Fibroblast of lung (primary cell): ENCODE measurements at regions not wholly inside any gene's neighbourhood (a gene's known extent, or its start where the extent isn't known, plus 50 kb on each side); places are given as distances from the start of the nearest gene placed in this dataset.
A peak's percentile ranks its signal among the peaks of the same experiment; 100 is the strongest.

ENCODE experiments used
- DNase-seq, 2 donors: peaks; one replicate each; pipeline versions ENCODE4 v3.0.0 to v3.0.0-alpha.2; 2010; ENCODE audit warnings: low read depth in 2 of 2
- H2AFZ ChIP-seq: 2 replicates; pipeline ENCODE4 v1.5.1; 2012; ENCODE audit warnings: low read length, control low read depth, inconsistent platforms
- H3K27ac ChIP-seq: 2 replicates; pipeline ENCODE4 v1.5.1; 2011; ENCODE audit warnings: low read length, control low read depth; ENCODE audit not compliant: insufficient read depth
- H3K27me3 ChIP-seq: 2 replicates; pipeline ENCODE4 v1.5.1; 2011; ENCODE audit warnings: mild to moderate bottlenecking, low read length; ENCODE audit not compliant: control insufficient read depth, insufficient read depth
- H3K36me3 ChIP-seq: 2 replicates; pipeline ENCODE4 v1.5.1; 2011; ENCODE audit warnings: low read length; ENCODE audit not compliant: control insufficient read depth, insufficient read depth
- H3K4me1 ChIP-seq: 2 replicates; pipeline ENCODE4 v1.5.1; 2011; ENCODE audit warnings: low read length; ENCODE audit not compliant: control insufficient read depth, insufficient read depth; ENCODE audit errors: extremely low read depth
- H3K4me2 ChIP-seq: 2 replicates; pipeline ENCODE4 v1.5.1; 2011; ENCODE audit warnings: low read length, control low read depth; ENCODE audit not compliant: insufficient read depth; ENCODE audit errors: extremely low read depth
- H3K4me3 ChIP-seq, 4 experiments: fragments of 200-600 bp in 1 of 4; sonication (generic) in 1 of 4; replicated peaks in 1 of 4; 2 replicates each; pipeline ENCODE4 v1.5.1; 2011 to 2016; ENCODE audit warnings: low read length in 4 of 4, low read depth in 3 of 4, mild to moderate bottlenecking in 3 of 4, control low read depth in 2 of 4, inconsistent platforms in 1 of 4, mixed read lengths in 1 of 4; ENCODE audit not compliant: insufficient read depth in 1 of 4; ENCODE audit errors: control extremely low read depth in 1 of 4
- H3K79me2 ChIP-seq: 2 replicates; pipeline ENCODE4 v1.5.1; 2012; ENCODE audit warnings: mild to moderate bottlenecking, low read length, inconsistent platforms; ENCODE audit not compliant: control insufficient read depth, insufficient read depth
- H3K9ac ChIP-seq: 2 replicates; pipeline ENCODE4 v1.5.1; 2011; ENCODE audit warnings: mild to moderate bottlenecking, low read length, control low read depth; ENCODE audit not compliant: insufficient read depth
- H3K9me3 ChIP-seq: 2 replicates; pipeline ENCODE4 v1.5.1; 2012; ENCODE audit warnings: low read depth, low read length; ENCODE audit not compliant: control insufficient read depth, insufficient read depth
- H4K20me1 ChIP-seq: 2 replicates; pipeline ENCODE4 v1.5.1; 2011; ENCODE audit warnings: low read length; ENCODE audit not compliant: control insufficient read depth, insufficient read depth; ENCODE audit errors: extremely low read depth
- EZH2 ChIP-seq: IDR thresholded peaks from 2 replicates; pipeline ENCODE4 v1.5.1; 2012; ENCODE audit warnings: low read length, control low read depth, mild to moderate bottlenecking; ENCODE audit errors: missing control alignments
- TF ChIP-seq, protein P1 (sequence below), 2 donors: IDR thresholded peaks in 1 of 2; conservative IDR thresholded peaks in 1 of 2; 1 replicate in 1 of 2; 2 replicates in 1 of 2; pipeline ENCODE4 v1.5.1; 2011 to 2012; ENCODE audit warnings: low read length in 2 of 2, control low read depth in 1 of 2, inconsistent platforms in 1 of 2, low read depth in 1 of 2, mild to moderate bottlenecking in 1 of 2

DNA sequence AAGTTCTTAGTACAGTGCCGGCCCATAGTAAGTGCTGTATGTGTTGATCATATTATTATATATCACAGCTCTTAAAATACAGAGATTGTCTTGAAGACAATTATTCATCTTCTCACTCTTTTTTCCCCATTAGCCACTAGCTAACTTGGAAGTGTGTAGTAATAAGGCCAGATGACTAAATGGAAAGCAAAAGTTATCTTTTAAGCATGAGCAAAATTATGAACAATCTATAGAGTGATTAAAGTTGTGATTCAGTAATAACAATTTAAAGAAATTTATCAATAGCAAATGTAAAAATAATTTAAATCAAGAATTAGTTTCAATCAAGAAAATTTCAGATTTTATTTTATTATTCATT, 630.9 kb upstream of the TBL1XR1 start:
- no peak overlapping the region for H3K27ac ChIP-seq

DNA sequence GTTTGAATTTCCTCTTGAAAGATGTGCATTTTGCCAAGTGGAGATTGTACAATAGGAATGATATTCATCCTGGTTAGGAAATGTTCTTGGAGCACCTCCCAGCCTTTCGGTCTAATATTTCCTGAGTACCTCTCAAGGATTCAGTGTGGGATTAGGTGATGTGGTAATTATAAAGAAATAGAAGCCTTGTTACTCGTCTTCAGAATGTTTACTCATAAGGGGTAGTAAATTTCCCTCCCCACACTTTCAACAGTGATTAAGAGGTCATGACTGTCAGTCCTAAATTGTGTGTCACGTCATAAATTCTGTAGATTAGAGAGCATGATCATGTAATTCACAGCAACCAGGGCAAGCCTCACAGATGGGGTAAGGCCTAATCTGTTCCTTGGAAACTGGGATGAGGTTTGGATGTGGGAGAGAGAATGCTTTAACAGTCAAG, 633.1 kb upstream of the TBL1XR1 start:
- no peaks in the 10 kb centered on the region for H3K9me3 ChIP-seq
- no peaks in the 10 kb centered on the region for H3K36me3 ChIP-seq
- H4K20me1 ChIP-seq = no peaks in the 10 kb centered on the region
- TF ChIP-seq, protein P1, sequence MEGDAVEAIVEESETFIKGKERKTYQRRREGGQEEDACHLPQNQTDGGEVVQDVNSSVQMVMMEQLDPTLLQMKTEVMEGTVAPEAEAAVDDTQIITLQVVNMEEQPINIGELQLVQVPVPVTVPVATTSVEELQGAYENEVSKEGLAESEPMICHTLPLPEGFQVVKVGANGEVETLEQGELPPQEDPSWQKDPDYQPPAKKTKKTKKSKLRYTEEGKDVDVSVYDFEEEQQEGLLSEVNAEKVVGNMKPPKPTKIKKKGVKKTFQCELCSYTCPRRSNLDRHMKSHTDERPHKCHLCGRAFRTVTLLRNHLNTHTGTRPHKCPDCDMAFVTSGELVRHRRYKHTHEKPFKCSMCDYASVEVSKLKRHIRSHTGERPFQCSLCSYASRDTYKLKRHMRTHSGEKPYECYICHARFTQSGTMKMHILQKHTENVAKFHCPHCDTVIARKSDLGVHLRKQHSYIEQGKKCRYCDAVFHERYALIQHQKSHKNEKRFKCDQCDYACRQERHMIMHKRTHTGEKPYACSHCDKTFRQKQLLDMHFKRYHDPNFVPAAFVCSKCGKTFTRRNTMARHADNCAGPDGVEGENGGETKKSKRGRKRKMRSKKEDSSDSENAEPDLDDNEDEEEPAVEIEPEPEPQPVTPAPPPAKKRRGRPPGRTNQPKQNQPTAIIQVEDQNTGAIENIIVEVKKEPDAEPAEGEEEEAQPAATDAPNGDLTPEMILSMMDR (conservative IDR thresholded peaks at IDR 0.05 in 1 of 2, IDR thresholded peaks at IDR 0.05 in 1 of 2; ENCODE audit: low read depth in 1 of 2, low read length in 2 of 2) = no peak
- no peak for TF ChIP-seq EZH2
- H3K27ac ChIP-seq = no peak overlapping the region
- no peaks in the 10 kb centered on the region for H3K27me3 ChIP-seq
- H3K4me2 ChIP-seq = no peak overlapping the region
- H3K79me2 ChIP-seq = no peaks in the 10 kb centered on the region
- peak; percentile 90 to 92 for DNase-seq
- H2AFZ ChIP-seq = no peak overlapping the region
- H3K4me3 ChIP-seq = no peak overlapping the region
- H3K9ac ChIP-seq = no peak overlapping the region
- H3K4me1 ChIP-seq = peaks cover 12% of the 10 kb centered on the region

More for the DNA sequence above, 630.9 kb upstream of the TBL1XR1 start:
- no peaks in the 10 kb centered on the region for H3K9me3 ChIP-seq
- H3K4me2 ChIP-seq = no peak overlapping the region
- no peaks in the 10 kb centered on the region for H3K36me3 ChIP-seq
- DNase-seq = no peak
- no peaks in the 10 kb centered on the region for H3K27me3 ChIP-seq
- no peaks in the 10 kb centered on the region for H4K20me1 ChIP-seq
- H3K4me3 ChIP-seq = no peak overlapping the region
- no peak overlapping the region for H2AFZ ChIP-seq
- no peak overlapping the region for H3K9ac ChIP-seq
- no peaks in the 10 kb centered on the region for H3K79me2 ChIP-seq
- TF ChIP-seq, protein P1 (conservative IDR thresholded peaks at IDR 0.05 in 1 of 2, IDR thresholded peaks at IDR 0.05 in 1 of 2; ENCODE audit: low read depth in 1 of 2, low read length in 2 of 2) = no peak
- TF ChIP-seq EZH2 = no peak
- H3K4me1 ChIP-seq = peaks cover 20% of the 10 kb centered on the region

DNA sequence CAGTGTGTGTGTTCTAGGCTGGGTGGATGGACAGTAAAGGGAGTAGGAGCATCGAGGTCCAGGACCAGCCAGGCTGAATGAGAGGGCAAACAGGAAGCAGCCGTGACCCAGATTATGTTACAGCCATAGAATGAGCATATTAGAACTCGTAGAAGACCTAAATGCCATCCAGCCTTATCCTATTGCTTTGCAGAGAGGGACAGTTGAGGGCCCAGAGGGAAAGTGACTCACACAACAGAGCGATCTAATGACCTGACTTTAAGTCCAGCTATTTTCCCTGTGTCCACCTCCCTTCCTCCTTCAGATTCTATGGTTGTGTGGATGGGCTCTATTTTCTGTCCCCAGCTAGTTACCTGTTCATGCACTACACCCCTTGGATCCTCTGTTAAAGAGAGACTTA, 634.1 kb upstream of the TBL1XR1 start:
- Histone ChIP-seq H3K9me3 (no peaks in the 10 kb centered on the region), H3K4me2 (no peak overlapping the region), H4K20me1 (no peaks in the 10 kb centered on the region), H3K27me3 (no peaks in the 10 kb centered on the region), H3K27ac (no peak overlapping the region), H3K4me3 (no peak overlapping the region), H3K9ac (no peak overlapping the region), H2AFZ (no peak overlapping the region), H3K4me1 (peaks cover 15% of the 10 kb centered on the region), H3K36me3 (no peaks in the 10 kb centered on the region), H3K79me2 (no peaks in the 10 kb centered on the region)
- DNase-seq = no peak
- TF ChIP-seq, protein P1 (conservative IDR thresholded peaks at IDR 0.05 in 1 of 2, IDR thresholded peaks at IDR 0.05 in 1 of 2; ENCODE audit: low read depth in 1 of 2, low read length in 2 of 2) = no peak
- no peak for TF ChIP-seq EZH2
